ENCODE measurements at regions not wholly inside any gene's neighbourhood (a gene's known extent, or its start where the extent isn't known, plus 50 kb on each side); places are given as distances from the start of the nearest gene placed in this dataset.

DNA sequence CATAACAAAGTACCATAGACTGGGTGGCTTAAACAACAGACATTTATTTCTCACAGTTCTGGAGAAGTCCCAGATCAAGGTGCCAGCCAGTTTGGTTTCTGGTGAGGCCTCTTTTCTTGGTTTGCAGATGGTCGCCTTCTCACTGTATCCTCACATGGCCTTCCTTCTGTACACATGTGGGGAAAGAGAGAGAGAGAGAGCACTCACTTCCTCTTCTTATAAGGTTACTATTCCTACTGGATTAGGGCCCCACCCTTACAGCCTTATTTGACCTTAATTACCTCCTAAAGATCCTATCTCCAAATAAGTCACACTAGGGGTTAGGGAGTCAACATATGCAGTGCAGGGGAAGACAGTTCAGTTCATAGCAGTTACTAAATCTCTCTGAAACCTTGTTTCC lies 205.6 kb upstream of the GDNF start:
- TF ChIP-seq POLR2A (IDR thresholded peaks at IDR 0.05; ENCODE audit: low read depth, low read length) (no peak), MAZ (IDR thresholded peaks at IDR 0.05; ENCODE audit: borderline replicate concordance, low read depth, low read length) (no peak)
